ENCODE measurements at regions not wholly inside any gene's neighbourhood (a gene's known extent, or its start where the extent isn't known, plus 50 kb on each side); places are given as distances from the start of the nearest gene placed in this dataset.
"Not testable (repeated sequence)": the region's sequence is repeated elsewhere in the genome, so short reads cannot be mapped to it uniquely, and the experiment has no call there.

DNA sequence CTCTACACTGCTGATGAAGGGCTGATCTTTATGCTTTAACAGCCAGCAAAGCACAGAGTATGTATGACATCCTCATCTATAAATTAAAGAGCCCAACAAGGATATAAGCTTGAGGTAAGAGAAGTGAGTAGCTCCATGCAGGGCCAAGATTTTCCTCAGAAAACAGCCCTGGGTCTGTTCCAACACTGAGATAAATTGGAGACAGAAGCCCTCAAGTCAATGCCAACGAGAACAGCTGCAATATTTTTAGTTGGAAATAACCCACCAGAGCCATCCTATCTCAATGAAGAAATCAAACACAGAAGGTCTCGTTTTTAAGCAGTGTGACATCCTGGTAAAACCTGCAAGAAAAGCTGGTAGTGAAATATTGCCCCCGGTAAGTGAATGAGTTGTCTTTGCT lies 297.0 kb upstream of the AUTS2 start:
- Histone ChIP-seq H3F3A (ENCODE audit: control insufficient read depth, insufficient read depth) (no peaks in the 10 kb centered on the region), H3K36me3 (ENCODE audit: control insufficient read depth, low read length) (no peaks in the 10 kb centered on the region), H4K20me1 (ENCODE audit: control insufficient read depth, insufficient read depth, low read depth, low read length) (no peaks in the 10 kb centered on the region), H3K27ac (ENCODE audit: low read depth, low read length) (no peak overlapping the region), H3K9me2 (replicated peaks; ENCODE audit: control insufficient read depth, low read length) (no peaks in the 10 kb centered on the region), H3K4me1 (ENCODE audit: control insufficient read depth, low read length) (no peaks in the 10 kb centered on the region), H3K4me2 (ENCODE audit: low read length) (no peak overlapping the region), H3K79me2 (ENCODE audit: control insufficient read depth, low read length) (no peaks in the 10 kb centered on the region), H3K9me3 (ENCODE audit: control insufficient read depth, insufficient read depth, low read length) (no peaks in the 10 kb centered on the region), H3K4me3 (ENCODE audit: low read length) (no peak overlapping the region), H3K27me3 (ENCODE audit: control insufficient read depth, low read length) (no peaks in the 10 kb centered on the region; the same call in 1 of the 2 replicates)
- no peak for TF ChIP-seq EZH2phosphoT487 (IDR thresholded peaks at IDR 0.05; ENCODE audit: borderline replicate concordance, low read length)
- no peak for TF ChIP-seq CTCF (IDR thresholded peaks at IDR 0.05; ENCODE audit: low read depth, low read length, poor library complexity, severe bottlenecking)

DNA sequence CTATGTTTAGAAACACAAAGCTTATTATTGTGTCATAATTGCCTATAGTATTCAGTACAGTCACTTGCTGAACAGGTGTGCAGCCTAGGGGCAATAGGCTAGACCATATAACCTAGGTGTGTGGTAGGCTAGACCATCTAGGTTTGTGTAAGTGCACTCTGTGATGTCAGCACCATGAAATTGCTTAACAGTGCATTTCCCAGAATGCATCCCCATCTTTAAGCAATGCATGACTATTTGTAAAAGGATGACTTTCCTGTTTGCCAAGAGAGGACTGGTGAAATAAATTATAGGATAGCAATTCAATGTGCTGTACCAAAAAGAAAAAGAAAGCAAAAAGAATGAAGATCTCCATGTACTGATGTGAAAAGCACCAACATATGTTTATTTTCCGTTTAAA lies 288.7 kb upstream of the AUTS2 start:
- Histone ChIP-seq H3K79me2 (ENCODE audit: control insufficient read depth, low read length) (no peaks in the 10 kb centered on the region), H3K9me3 (ENCODE audit: control insufficient read depth, insufficient read depth, low read length) (no peaks in the 10 kb centered on the region), H3K4me3 (ENCODE audit: low read length) (no peak overlapping the region), H4K20me1 (ENCODE audit: control insufficient read depth, insufficient read depth, low read depth, low read length) (no peaks in the 10 kb centered on the region), H3K9me2 (replicated peaks; ENCODE audit: control insufficient read depth, low read length) (no peaks in the 10 kb centered on the region), H3K4me2 (ENCODE audit: low read length) (no peak overlapping the region), H3F3A (ENCODE audit: control insufficient read depth, insufficient read depth) (no peaks in the 10 kb centered on the region), H3K27me3 (ENCODE audit: control insufficient read depth, low read length) (peaks cover 5% of the 10 kb centered on the region), H3K36me3 (ENCODE audit: control insufficient read depth, low read length) (no peaks in the 10 kb centered on the region), H3K27ac (ENCODE audit: low read depth, low read length) (no peak overlapping the region), H3K4me1 (ENCODE audit: control insufficient read depth, low read length) (no peaks in the 10 kb centered on the region)
- TF ChIP-seq CTCF (IDR thresholded peaks at IDR 0.05; ENCODE audit: low read depth, low read length, poor library complexity, severe bottlenecking) (no peak), EZH2phosphoT487 (IDR thresholded peaks at IDR 0.05; ENCODE audit: borderline replicate concordance, low read length) (no peak)

DNA sequence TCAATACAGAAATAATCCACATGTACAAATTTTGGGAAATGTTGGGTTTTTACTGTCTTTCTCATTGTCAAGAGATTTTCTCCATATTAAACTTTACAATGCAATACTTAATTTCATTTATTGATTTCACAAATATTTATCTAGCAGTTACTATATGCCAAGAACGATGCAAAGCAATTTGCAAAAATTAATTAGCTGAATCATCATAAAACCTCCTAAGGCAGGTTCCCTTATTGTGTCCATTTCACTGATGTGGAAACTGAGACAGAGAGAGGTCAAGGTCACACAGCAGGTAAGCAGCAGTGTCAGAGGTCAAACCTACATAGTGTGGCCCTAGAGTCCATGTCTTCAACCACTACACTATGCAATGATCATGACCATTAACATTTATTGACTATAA lies 286.8 kb upstream of the AUTS2 start:
- Histone ChIP-seq H3F3A (ENCODE audit: control insufficient read depth, insufficient read depth) (no peaks in the 10 kb centered on the region), H3K27me3 (ENCODE audit: control insufficient read depth, low read length) (peaks cover 5% of the 10 kb centered on the region), H3K79me2 (ENCODE audit: control insufficient read depth, low read length) (no peaks in the 10 kb centered on the region), H3K9me2 (replicated peaks; ENCODE audit: control insufficient read depth, low read length) (no peaks in the 10 kb centered on the region), H3K9me3 (ENCODE audit: control insufficient read depth, insufficient read depth, low read length) (no peaks in the 10 kb centered on the region), H3K4me1 (ENCODE audit: control insufficient read depth, low read length) (no peaks in the 10 kb centered on the region), H3K4me2 (ENCODE audit: low read length) (no peak overlapping the region), H3K27ac (ENCODE audit: low read depth, low read length) (no peak overlapping the region), H4K20me1 (ENCODE audit: control insufficient read depth, insufficient read depth, low read depth, low read length) (no peaks in the 10 kb centered on the region), H3K36me3 (ENCODE audit: control insufficient read depth, low read length) (no peaks in the 10 kb centered on the region), H3K4me3 (ENCODE audit: low read length) (no peak overlapping the region)
- no peak for TF ChIP-seq EZH2phosphoT487 (IDR thresholded peaks at IDR 0.05; ENCODE audit: borderline replicate concordance, low read length)
- TF ChIP-seq CTCF (IDR thresholded peaks at IDR 0.05; ENCODE audit: low read depth, low read length, poor library complexity, severe bottlenecking): no peak

DNA sequence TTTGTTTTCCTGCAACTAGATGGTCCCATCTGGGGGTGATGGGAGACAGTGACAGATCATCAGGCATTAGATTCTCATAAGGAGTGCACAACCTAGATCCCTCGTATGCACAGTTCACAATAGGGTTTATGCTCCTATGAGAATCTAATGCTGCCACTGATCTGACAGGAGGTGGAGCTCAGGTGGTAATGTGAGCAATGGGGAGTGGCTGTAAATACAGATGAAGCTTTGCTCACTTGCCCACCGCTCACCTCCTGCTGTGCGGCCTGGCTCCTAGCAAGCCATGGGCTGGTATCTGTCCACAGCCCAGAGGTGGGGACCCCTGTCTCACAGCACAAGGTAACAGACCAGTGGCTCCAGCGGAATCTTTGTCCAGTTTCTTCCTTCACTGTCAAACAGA lies 284.4 kb upstream of the AUTS2 start:
- not testable (repeated sequence) for H3K4me3 ChIP-seq (ENCODE audit: low read length); H3K4me1 ChIP-seq (ENCODE audit: control insufficient read depth, low read length); H3K27me3 ChIP-seq (ENCODE audit: control insufficient read depth, low read length); H3K4me2 ChIP-seq (ENCODE audit: low read length); H4K20me1 ChIP-seq (ENCODE audit: control insufficient read depth, insufficient read depth, low read depth, low read length); H3K27ac ChIP-seq (ENCODE audit: low read depth, low read length); H3K9me2 ChIP-seq (replicated peaks; ENCODE audit: control insufficient read depth, low read length); H3F3A ChIP-seq (ENCODE audit: control insufficient read depth, insufficient read depth); H3K9me3 ChIP-seq (ENCODE audit: control insufficient read depth, insufficient read depth, low read length); H3K79me2 ChIP-seq (ENCODE audit: control insufficient read depth, low read length); H3K36me3 ChIP-seq (ENCODE audit: control insufficient read depth, low read length)

All from DOHH2 (cell line).